GM12878 (cell line): ENCODE measurements at regions not wholly inside any gene's neighbourhood (a gene's known extent, or its start where the extent isn't known, plus 50 kb on each side); places are given as distances from the start of the nearest gene placed in this dataset.

Source experiments
- ATAC-seq: fragments of 200-7000 bp; cut with Tn5 transposase; 3 replicates; pipeline ENCODE4 v1.9.1; 2020; ENCODE audit warnings: mild to moderate bottlenecking, moderate library complexity
- BruUV-seq: library from RNA; stranded (reverse); fragments of 400-500 nt; replicated peaks from 2 replicates; lab custom pipeline; 2021; lab: Mats Ljungman, UMichigan
- CTCF ChIA-PET: fragments of 300-600 bp; sonication (Branson Sonifier 250); formaldehyde crosslinking; extraction: SDS; loops from one replicate; lab custom pipeline; 2021; ENCODE audit warnings: inconsistent platforms; lab: Yijun Ruan, JAX
- POLR2A ChIA-PET: fragments of 350-600 bp; formaldehyde crosslinking; extraction: SDS; loops from one replicate; lab custom pipeline; 2021; ENCODE audit warnings: inconsistent platforms; lab: Charles Lee
- RAD21 ChIA-PET: fragments of 300-600 bp; sonication (Branson Sonifier 250); formaldehyde crosslinking; loops from one replicate; lab custom pipeline; 2023; ENCODE audit warnings: antibody characterized with exemption; ENCODE audit not compliant: unreplicated experiment; lab: Charles Lee
- SMC1A ChIA-PET: fragments of 300-600 bp; sonication (Branson Sonifier 250); formaldehyde crosslinking; loops from one replicate; lab custom pipeline; 2023; ENCODE audit not compliant: unreplicated experiment, uncharacterized antibody; lab: Charles Lee
- DNase-seq: peaks from one replicate; pipeline ENCODE4 v3.0.0-alpha.2; 2011; ENCODE audit warnings: low read depth, low spot score
- FAIRE-seq: peaks from 3 replicates; lab custom pipeline; 2011; peaks lifted over from hg19 to GRCh38; lab: Jason Lieb, UNC
- H2AFZ ChIP-seq: 2 replicates; pipeline ENCODE4 v1.6.0; 2011; ENCODE audit warnings: low read depth, low read length, control low read depth; ENCODE audit not compliant: control insufficient read depth
- H3K27ac ChIP-seq: 2 replicates; pipeline ENCODE4 v1.5.1; 2011; ENCODE audit warnings: control low read depth; ENCODE audit not compliant: control insufficient read depth, insufficient read depth
- H3K27me3 ChIP-seq, 2 experiments: replicated peaks in 1 of 2; 2 replicates each; pipeline versions ENCODE4 v1.6.0 to v1.6.1; 2011; ENCODE audit warnings: low read length in 1 of 2; ENCODE audit not compliant: control insufficient read depth in 2 of 2, insufficient read depth in 2 of 2
- H3K36me3 ChIP-seq, 2 experiments: 2 replicates each; pipeline ENCODE4 v1.5.1; 2011; ENCODE audit warnings: low read length in 1 of 2; ENCODE audit not compliant: control insufficient read depth in 2 of 2, insufficient read depth in 2 of 2
- H3K4me1 ChIP-seq: 2 replicates; pipeline ENCODE4 v1.6.1; 2011; ENCODE audit warnings: mild to moderate bottlenecking, low read length, moderate library complexity, mixed read lengths; ENCODE audit not compliant: control insufficient read depth, insufficient read depth
- H3K4me2 ChIP-seq: 2 replicates; pipeline ENCODE4 v1.6.0; 2011; ENCODE audit warnings: control low read depth; ENCODE audit not compliant: control insufficient read depth, insufficient read depth
- H3K4me3 ChIP-seq: fragments of 200-600 bp; sonication (generic); 2 replicates; pipeline ENCODE4 v1.5.1; 2016
- H3K79me2 ChIP-seq: 2 replicates; pipeline ENCODE4 v1.6.0; 2011; ENCODE audit warnings: low read length; ENCODE audit not compliant: control insufficient read depth, insufficient read depth
- H3K9ac ChIP-seq: 2 replicates; pipeline ENCODE4 v1.8.0; 2011; ENCODE audit warnings: low read length, control low read depth, mixed read lengths; ENCODE audit not compliant: control insufficient read depth, insufficient read depth
- H3K9me3 ChIP-seq: replicated peaks from 3 replicates; pipeline ENCODE4 v1.5.1; 2011; ENCODE audit warnings: mild to moderate bottlenecking, low read length; ENCODE audit not compliant: control insufficient read depth, insufficient read depth
- H4K20me1 ChIP-seq: 2 replicates; pipeline ENCODE4 v1.6.0; 2011; ENCODE audit not compliant: control insufficient read depth, insufficient read depth
- CBX3 ChIP-seq: fragments of 200-600 bp; sonication (generic); IDR thresholded peaks from 2 replicates; pipeline ENCODE4 v1.6.1; 2016; ENCODE audit warnings: low read depth, borderline replicate concordance
- CTCF ChIP-seq, 3 experiments: IDR thresholded peaks in 2 of 3; conservative IDR thresholded peaks in 1 of 3; 2 replicates each; pipeline ENCODE4 v1.5.1; 2011; ENCODE audit warnings: low read depth in 3 of 3, low read length in 3 of 3, mild to moderate bottlenecking in 3 of 3, control low read depth in 2 of 3, moderate library complexity in 2 of 3, inconsistent platforms in 1 of 3, mixed read lengths in 1 of 3; ENCODE audit not compliant: control insufficient read depth in 2 of 3, insufficient read depth in 1 of 3; ENCODE audit errors: extremely low read depth in 1 of 3
- EP300 ChIP-seq, 2 experiments: fragments of 150-350 bp in 1 of 2; IDR thresholded peaks; 2 replicates each; pipeline ENCODE4 v1.6.1; 2011 to 2012; ENCODE audit warnings: low read depth in 2 of 2, low read length in 2 of 2, borderline replicate concordance in 1 of 2, improper control_type of control experiment in 1 of 2, inconsistent platforms in 1 of 2; ENCODE audit not compliant: control insufficient read depth in 1 of 2
- EZH2 ChIP-seq: IDR thresholded peaks from 2 replicates; pipeline ENCODE4 v1.6.1; 2012; ENCODE audit warnings: low read depth, mild to moderate bottlenecking, control low read depth, inconsistent platforms, low read length, borderline replicate concordance; ENCODE audit not compliant: control insufficient read depth
- FOXK2 ChIP-seq: fragments of 450-650 bp; IDR thresholded peaks from 2 replicates; pipeline ENCODE4 v1.6.1; 2017; ENCODE audit warnings: mild to moderate bottlenecking, moderate library complexity
- FOXM1 ChIP-seq: IDR thresholded peaks from 2 replicates; pipeline ENCODE4 v1.6.1; 2012; ENCODE audit warnings: low read depth, mild to moderate bottlenecking, inconsistent platforms, low read length, moderate library complexity
- HDAC6 ChIP-seq: fragments of 200-600 bp; sonication (generic); IDR thresholded peaks from one replicate; pipeline ENCODE4 v1.8.0; 2017; ENCODE audit warnings: antibody characterized with exemption; ENCODE audit not compliant: unreplicated experiment
- POLR2AphosphoS2 ChIP-seq: IDR thresholded peaks from 2 replicates; pipeline ENCODE4 v1.6.1; 2011; ENCODE audit warnings: low read depth, mild to moderate bottlenecking, low read length, improper control_type of control experiment, moderate library complexity
- RAD51 ChIP-seq: fragments of 450-650 bp; IDR thresholded peaks from 2 replicates; pipeline ENCODE4 v1.6.1; 2016; ENCODE audit warnings: moderate library complexity, mild to moderate bottlenecking, inconsistent platforms
- RUNX3 ChIP-seq: IDR thresholded peaks from 2 replicates; pipeline ENCODE4 v1.6.1; 2012; ENCODE audit warnings: low read length, inconsistent platforms
- SREBF2 ChIP-seq: IDR thresholded peaks from 2 replicates; pipeline ENCODE4 v1.6.1; 2012; ENCODE audit warnings: mild to moderate bottlenecking, low read length
- SRF ChIP-seq, 2 experiments: IDR thresholded peaks; 2 replicates each; pipeline ENCODE4 v1.6.1; 2011; ENCODE audit warnings: low read depth in 2 of 2, low read length in 2 of 2, mild to moderate bottlenecking in 1 of 2, moderate library complexity in 1 of 2
- TAF1 ChIP-seq: IDR thresholded peaks from 2 replicates; pipeline ENCODE4 v1.6.1; 2011; ENCODE audit warnings: mild to moderate bottlenecking, low read depth, low read length, borderline replicate concordance
- TCF3 ChIP-seq: IDR thresholded peaks from 2 replicates; pipeline ENCODE4 v1.6.1; 2012; ENCODE audit warnings: low read depth, mild to moderate bottlenecking, low read length, borderline replicate concordance; ENCODE audit not compliant: insufficient read depth
- WGBS: methylation state at CpG from one replicate; pipeline ENCODE4 v1.1.6; 2016; ENCODE audit warnings: low lambda C conversion rate; ENCODE audit not compliant: insufficient replicate concordance, insufficient coverage; ENCODE audit errors: missing lambda C conversion rate; 5-methylcytosine and 5-hydroxymethylcytosine counted together
- in situ Hi-C: fragments of 300-500 bp; cut with MboI; formaldehyde crosslinking; loops from 9 replicates; pipeline ENCODE4 v1.14.3; 2018; ENCODE audit warnings: mixed read lengths
- intact Hi-C: fragments of 100-400 bp; cut with micrococcal nuclease; formaldehyde crosslinking; loops from one replicate; pipeline ENCODE4 v1.14.2; 2022; ENCODE audit not compliant: unreplicated experiment
- TF ChIP-seq, protein P1 (sequence below): IDR thresholded peaks from 2 replicates; pipeline ENCODE4 v1.6.1; 2011; ENCODE audit warnings: borderline replicate concordance, low read depth, mild to moderate bottlenecking, moderate library complexity, low read length; ENCODE audit not compliant: insufficient read depth, poor library complexity, severe bottlenecking
- TF ChIP-seq, protein P2 (sequence below): fragments of 450-650 bp; IDR thresholded peaks from 2 replicates; pipeline ENCODE4 v1.6.1; 2017; ENCODE audit warnings: mild to moderate bottlenecking, low read depth, inconsistent platforms; ENCODE audit not compliant: poor library complexity, severe bottlenecking

DNA sequence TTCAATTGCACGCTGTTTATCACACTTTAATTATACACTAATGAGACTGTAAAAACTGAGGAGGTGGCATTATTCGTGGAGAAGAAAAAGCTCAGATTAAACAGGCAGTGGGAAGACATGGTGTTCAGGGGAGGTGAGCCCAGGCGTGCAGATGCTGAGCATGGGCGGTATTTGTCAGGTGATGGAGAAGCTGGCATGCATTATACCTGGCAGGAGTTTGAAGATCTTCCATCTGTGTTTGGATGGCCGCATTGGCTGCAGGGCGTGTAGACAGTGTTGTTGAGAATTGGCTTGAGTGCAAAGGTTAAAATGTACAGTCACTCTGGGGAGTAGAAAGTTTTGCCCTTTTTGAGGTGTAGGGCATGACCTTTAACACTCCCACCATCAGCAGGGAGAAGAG is 213.8 kb downstream of the ERMARD start:
- intact Hi-C loops, result no loop called here
- TF ChIP-seq RAD51 (no peak), CBX3 (no peak), SRF (IDR thresholded peaks at IDR 0.05; ENCODE audit: low read depth in 2 of 2, low read length in 2 of 2) (no peak), FOXM1 (no peak), TCF3 (no peak), HDAC6 (no peak), EZH2 (no peak), EP300 (IDR thresholded peaks at IDR 0.05; ENCODE audit: borderline replicate concordance in 1 of 2, control insufficient read depth in 1 of 2, low read depth in 2 of 2, low read length in 2 of 2) (no peak), RUNX3 (no peak), SREBF2 (no peak), TAF1 (no peak), CTCF (IDR thresholded peaks at IDR 0.05 in 2 of 3, conservative IDR thresholded peaks at IDR 0.05 in 1 of 3; ENCODE audit: control insufficient read depth in 2 of 3, extremely low read depth in 1 of 3, insufficient read depth in 1 of 3, low read depth in 3 of 3, low read length in 3 of 3) (no peak), FOXK2 (no peak), POLR2AphosphoS2 (no peak)
- TF ChIP-seq, protein P1, sequence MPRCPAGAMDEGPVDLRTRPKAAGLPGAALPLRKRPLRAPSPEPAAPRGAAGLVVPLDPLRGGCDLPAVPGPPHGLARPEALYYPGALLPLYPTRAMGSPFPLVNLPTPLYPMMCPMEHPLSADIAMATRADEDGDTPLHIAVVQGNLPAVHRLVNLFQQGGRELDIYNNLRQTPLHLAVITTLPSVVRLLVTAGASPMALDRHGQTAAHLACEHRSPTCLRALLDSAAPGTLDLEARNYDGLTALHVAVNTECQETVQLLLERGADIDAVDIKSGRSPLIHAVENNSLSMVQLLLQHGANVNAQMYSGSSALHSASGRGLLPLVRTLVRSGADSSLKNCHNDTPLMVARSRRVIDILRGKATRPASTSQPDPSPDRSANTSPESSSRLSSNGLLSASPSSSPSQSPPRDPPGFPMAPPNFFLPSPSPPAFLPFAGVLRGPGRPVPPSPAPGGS, result no peak
- TF ChIP-seq, protein P2, sequence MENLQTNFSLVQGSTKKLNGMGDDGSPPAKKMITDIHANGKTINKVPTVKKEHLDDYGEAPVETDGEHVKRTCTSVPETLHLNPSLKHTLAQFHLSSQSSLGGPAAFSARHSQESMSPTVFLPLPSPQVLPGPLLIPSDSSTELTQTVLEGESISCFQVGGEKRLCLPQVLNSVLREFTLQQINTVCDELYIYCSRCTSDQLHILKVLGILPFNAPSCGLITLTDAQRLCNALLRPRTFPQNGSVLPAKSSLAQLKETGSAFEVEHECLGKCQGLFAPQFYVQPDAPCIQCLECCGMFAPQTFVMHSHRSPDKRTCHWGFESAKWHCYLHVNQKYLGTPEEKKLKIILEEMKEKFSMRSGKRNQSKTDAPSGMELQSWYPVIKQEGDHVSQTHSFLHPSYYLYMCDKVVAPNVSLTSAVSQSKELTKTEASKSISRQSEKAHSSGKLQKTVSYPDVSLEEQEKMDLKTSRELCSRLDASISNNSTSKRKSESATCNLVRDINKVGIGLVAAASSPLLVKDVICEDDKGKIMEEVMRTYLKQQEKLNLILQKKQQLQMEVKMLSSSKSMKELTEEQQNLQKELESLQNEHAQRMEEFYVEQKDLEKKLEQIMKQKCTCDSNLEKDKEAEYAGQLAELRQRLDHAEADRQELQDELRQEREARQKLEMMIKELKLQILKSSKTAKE, result no peak

More for the DNA sequence above, 213.8 kb downstream of the ERMARD start:
- BruUV-seq, result no TSS peak
- DNase-seq, result no peak
- no peak for FAIRE-seq
- Histone ChIP-seq H3K4me3 (no peak overlapping the region), H3K4me2 (no peak overlapping the region), H3K9me3 (no peaks in the 10 kb centered on the region; the same call in 2 of the 3 replicates), H3K36me3 (no peaks in the 10 kb centered on the region), H3K27ac (no peak overlapping the region), H3K27me3 (no peaks in the 10 kb centered on the region), H3K4me1 (no peaks in the 10 kb centered on the region), H3K79me2 (no peaks in the 10 kb centered on the region), H2AFZ (no peak overlapping the region), H3K9ac (no peak overlapping the region), H4K20me1 (no peaks in the 10 kb centered on the region)
- ChIA-PET RAD21 (no interaction called here), CTCF (no interaction called here), SMC1A (no interaction called here), POLR2A (no interaction called here)
- 29% methylated on average over 6 of the region's 6 CpGs for WGBS
- ATAC-seq, result no peak
- in situ Hi-C loops, result no loop called here
